ENCODE measurements at regions not wholly inside any gene's neighbourhood (a gene's known extent, or its start where the extent isn't known, plus 50 kb on each side); places are given as distances from the start of the nearest gene placed in this dataset.

DNA sequence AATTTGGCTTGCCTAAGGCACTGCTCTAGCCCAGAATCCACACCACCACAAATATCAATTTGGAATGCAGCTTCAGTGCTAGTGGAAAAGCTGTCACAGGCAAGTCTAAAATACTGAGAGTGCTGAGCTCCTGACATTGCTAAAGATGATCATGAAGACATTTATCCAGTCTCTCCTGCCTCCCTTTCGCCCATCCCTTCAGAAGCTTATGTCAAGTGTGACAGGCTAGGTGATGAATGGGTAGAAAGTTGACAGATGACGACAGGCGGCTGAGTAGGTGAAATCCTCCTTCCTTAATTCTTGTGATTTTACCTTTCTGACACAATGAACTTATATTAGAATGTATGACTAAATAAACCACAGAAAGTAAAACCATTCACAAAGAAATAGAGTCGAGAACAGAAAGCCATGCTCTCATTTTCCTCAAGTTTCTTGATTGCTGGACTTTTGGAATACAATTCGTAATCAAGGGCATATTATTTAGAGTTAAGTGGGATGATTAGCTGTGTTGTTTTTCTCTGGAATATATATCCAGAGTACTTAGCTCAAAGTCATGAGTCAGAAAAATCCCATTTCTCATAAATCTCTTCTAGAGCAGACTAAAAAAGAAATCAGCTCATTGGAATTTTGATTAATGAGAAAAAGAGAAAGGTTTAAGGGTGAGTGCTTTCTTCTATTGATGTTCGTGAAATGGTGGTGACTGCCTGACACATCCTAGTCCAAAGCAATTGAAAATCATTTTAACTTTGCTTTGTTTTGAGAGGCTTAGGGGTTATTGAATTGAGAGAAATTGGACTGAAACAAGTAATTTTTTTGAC, 1228.2 kb upstream of the CITED2 start:
- no peak for DNase-seq

- no peak for DNase-seq
Observed at GRCh38 chr6:140601021-140601808, 1226.8 kb upstream of the CITED2 start.

GRCh38 chr6:140599916-140600315, 1225.5 kb upstream of the CITED2 start:
- DNase-seq = no peak

- DNase-seq = no peak
Observed at GRCh38 chr6:140597181-140597580, 1222.7 kb upstream of the CITED2 start.

GRCh38 chr6:140594806-140595128, 1220.3 kb upstream of the CITED2 start:
- DNase-seq = no peak

DNA sequence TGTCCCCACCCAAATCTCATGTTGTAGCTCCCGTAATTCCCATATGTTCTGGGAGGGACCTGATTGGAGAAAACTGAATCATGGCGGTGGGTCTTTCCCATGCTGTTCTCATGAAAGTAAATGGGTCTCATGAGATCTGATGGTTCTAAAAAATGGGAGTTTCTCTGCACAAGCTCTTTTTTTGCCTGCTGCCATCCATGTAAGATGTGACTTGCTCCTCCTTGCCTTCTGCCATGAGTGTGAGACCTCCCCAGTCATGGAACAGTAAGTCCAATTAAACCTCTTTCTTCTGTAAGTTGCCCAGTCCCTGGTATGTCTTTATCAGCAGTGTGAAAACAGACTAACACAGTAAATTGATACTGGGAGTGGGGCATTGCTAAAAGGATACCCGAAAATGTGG, 1218.4 kb upstream of the CITED2 start:
- DNase-seq = no peak

- no peak for DNase-seq
Observed at GRCh38 chr6:140590641-140591040, 1216.2 kb upstream of the CITED2 start.

GRCh38 chr6:140586426-140587061, 1212.1 kb upstream of the CITED2 start:
- peak; percentile 46 for DNase-seq

DNA sequence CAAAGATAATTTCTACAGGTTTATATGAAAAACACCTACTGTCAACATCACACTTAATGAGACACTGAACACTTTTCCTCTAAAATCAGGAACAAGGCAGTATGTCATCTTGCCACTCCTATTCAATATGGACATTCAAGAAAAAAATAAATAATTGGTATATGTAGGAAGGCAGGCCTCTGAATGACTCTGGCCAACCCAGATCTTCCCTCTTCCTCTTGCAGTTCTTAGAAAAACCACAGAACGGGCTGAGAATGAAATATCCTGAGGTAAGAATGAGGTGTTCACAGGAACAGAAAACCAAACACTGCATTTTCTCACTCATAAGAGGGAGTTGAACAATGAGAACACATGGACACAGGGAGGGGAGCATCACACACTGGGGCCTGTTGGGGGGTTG, 1207.2 kb upstream of the CITED2 start:
- no peak for DNase-seq

DNA sequence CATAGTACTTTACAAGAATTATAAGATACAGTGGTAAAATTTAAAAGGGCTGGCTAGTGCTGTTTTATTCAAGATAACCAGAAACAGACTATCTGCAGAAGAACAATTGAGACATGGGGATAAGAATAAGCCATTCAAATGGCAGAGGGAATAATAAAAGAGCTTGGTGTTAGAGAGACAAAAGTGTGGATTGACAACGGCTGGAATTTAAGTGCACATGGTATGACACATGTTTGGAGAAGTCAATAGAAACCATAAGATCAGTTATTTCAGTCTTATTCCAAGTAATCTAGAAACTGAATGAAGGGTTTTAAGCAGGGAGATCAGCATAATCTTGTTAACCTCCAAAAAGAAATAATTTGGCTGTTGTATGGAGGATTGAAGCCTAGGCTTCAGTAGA, 1205.5 kb upstream of the CITED2 start:
- DNase-seq = no peak

- no peak for DNase-seq
Observed at GRCh38 chr6:140576004-140576555, 1201.6 kb upstream of the CITED2 start.

GRCh38 chr6:140572867-140573266, 1198.4 kb upstream of the CITED2 start:
- no peak for DNase-seq

DNA sequence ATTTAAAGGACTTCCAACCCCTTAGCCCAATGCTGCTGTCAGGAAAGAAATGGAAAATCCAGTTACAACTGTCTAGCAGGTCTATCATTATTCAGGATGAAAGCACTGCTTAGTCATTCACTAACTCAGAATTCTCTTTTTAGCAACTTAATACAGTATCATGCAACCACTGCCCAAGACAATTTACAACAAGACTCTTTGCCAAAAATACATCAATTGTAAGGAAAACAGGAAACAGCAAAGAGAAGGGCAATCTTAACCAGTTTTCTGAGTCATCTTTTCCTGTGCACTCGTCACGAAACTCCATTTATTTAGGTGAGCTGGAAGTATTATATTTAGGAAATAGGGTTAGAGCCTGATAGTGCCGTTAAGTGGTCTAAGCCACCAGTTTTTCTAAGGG, 1197.7 kb upstream of the CITED2 start:
- no peak for DNase-seq

DNA sequence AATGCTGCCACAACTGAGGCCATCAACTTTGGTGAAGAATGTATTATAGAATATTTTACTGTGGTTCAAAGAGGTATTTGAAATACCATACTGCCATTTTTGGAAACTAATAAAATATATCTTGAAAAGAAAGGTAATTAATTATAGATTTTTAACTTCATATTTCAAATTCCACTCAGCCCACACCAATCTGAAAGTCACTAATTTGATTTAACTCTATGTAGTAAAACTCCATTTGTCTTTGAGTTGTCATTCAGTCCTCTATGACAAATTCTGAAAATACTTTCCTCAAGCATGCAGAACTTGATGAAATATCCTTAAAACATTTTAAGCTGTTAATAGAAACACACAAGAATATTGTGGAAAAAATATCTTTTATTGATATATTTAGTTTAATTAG, 1196.7 kb upstream of the CITED2 start:
- no peak for DNase-seq

DNA sequence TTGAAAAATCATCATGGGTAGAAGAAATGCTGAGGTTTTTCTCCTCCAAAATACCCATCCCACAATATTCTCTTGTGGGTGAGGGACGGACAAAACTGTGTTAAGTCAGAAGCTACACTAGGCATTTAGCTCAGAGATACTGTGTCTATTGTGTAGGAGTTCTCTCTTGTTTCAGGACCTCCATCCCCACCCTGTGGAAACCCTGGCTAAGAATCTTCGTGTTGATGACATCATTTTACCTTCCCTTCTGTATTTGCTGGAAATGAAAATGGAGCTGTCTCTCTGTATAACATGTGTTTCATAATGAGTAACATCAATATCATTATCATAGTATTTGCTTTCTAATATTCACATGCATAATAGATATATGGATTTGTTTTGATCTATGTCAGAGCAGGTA, 1193.0 kb upstream of the CITED2 start:
- DNase-seq = no peak

DNA sequence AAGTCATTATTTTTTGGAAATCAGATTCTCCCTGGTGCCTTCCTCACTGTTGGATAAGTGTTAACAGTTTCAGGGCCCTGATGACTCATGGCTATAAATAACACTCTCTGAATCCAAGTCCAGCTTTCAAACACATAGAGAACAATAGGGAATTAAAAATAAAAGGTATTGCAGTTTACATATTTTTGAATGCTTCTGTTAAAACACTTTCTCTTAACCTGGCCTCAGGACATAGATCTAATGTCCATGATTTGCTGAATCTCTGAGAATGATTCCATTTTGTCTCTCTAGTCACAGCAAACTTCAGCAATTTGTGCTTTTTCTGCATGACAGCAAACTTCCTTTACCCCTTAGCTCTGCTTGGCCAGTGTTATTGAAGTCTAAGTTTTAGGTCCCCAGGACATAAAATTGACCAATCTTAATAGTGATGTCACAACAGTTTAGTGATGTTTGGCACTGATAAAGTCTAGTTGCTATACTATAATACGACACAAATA, 1192.4 kb upstream of the CITED2 start:
- no peak for DNase-seq

- DNase-seq = no peak
Observed at GRCh38 chr6:140563728-140564127, 1189.3 kb upstream of the CITED2 start.

GRCh38 chr6:140561701-140562100, 1187.3 kb upstream of the CITED2 start:
- no peak for DNase-seq

DNA sequence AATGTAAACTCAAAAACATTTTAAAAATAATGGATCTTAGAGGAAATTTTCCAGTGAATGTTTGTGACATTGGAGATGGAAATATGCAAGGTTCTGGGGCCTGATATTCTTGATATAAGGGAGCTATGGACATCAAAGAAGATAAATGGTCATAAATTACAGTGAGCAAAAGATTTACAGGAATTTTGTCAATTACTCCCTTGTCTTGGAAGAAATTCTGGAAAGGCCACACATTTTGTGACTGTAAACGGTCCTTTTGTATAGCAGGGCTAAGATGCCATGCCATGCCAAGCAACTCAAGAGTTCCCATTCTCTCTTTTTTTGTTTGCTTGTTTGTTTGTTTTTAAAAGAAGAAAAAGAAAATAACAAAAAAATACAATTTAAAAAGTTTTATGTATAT, 1186.2 kb upstream of the CITED2 start:
- DNase-seq = no peak

DNA sequence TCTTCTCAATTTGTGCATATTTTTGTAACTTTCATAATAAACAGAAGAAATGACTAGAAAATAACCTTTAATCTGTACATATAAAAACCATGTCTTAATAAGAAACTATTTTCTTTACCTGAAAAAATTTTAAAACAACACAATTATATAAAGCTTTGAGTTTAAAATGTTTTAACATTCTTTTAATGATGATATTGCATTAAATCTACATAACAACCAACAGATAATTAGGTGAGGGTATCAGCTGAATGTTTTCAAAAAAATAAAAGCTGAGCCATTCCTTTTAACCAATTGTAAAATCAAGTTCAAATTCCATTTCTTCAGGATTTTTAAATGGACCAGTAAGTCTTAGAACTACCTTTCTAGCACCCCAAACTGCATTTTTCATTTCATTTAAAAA, 1185.0 kb upstream of the CITED2 start:
- no peak for DNase-seq

- DNase-seq = no peak
Observed at GRCh38 chr6:140554421-140554820, 1180.0 kb upstream of the CITED2 start.

GRCh38 chr6:140548366-140548765, 1173.9 kb upstream of the CITED2 start:
- DNase-seq = no peak

DNA sequence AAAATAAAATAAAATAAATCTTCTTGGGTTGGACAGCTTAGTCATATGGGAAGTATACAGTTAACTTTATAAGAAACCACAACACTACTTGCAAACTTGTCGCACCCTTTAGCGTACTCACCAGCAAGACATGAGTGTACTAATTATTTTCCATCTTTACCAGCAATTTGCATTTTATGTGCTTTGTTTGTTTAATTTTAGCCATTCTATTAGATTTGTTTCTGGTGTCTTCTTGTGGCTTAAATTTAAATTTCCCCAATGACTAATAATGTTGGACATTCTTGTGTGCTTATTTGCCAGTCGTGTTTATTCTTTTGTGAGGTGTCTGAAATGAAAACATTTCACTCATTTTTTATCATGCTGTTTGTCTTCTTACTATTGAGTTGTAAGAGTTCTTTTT, 1172.2 kb upstream of the CITED2 start:
- DNase-seq = no peak

GRCh38 chr6:140544431-140544830, 1170.0 kb upstream of the CITED2 start:
- no peak for DNase-seq

Data from NCI-H510A (cell line).